SK-N-SH treated with all-trans-retinoic acid at 6 μM for 48 hours (cell line): ENCODE measurements at regions not wholly inside any gene's neighbourhood (a gene's known extent, or its start where the extent isn't known, plus 50 kb on each side); places are given as distances from the start of the nearest gene placed in this dataset.
A peak's percentile ranks its signal among the peaks of the same experiment; 100 is the strongest.

Source experiments
- ATAC-seq: fragments of 200-7000 bp; cut with Tn5 transposase; 3 replicates; pipeline ENCODE4 v1.9.1; 2020; ENCODE audit warnings: mild to moderate bottlenecking, moderate library complexity
- ARNTL ChIP-seq: fragments of 450-650 bp; formaldehyde crosslinking; IDR thresholded peaks from 2 replicates; pipeline ENCODE4 v1.5.0; 2020; ENCODE audit warnings: low read depth, mild to moderate bottlenecking, moderate library complexity, borderline replicate concordance
- ESRRG ChIP-seq: fragments of 250-450 bp; sonication (Bioruptor Pico); IDR thresholded peaks from 2 replicates; pipeline ENCODE4 v1.6.1; 2021; ENCODE audit warnings: mild to moderate bottlenecking
- GLIS3 ChIP-seq: fragments of 250-450 bp; sonication (Bioruptor Pico); IDR thresholded peaks from 2 replicates; pipeline ENCODE4 v1.5.0; 2020; ENCODE audit warnings: mild to moderate bottlenecking, moderate library complexity
- ISL1 ChIP-seq: fragments of 250-450 bp; sonication (Bioruptor Pico); IDR thresholded peaks from 2 replicates; pipeline ENCODE4 v2.1.2; 2022; ENCODE audit warnings: mild to moderate bottlenecking, moderate library complexity
- OSR1 ChIP-seq: fragments of 250-450 bp; sonication (Bioruptor Pico); IDR thresholded peaks from 2 replicates; pipeline ENCODE4 v1.8.0; 2022; ENCODE audit warnings: moderate library complexity, mild to moderate bottlenecking, inconsistent platforms
- POU6F1 ChIP-seq: fragments of 250-450 bp; sonication (Bioruptor Pico); IDR thresholded peaks from 2 replicates; pipeline ENCODE4 v1.8.0; 2021; ENCODE audit warnings: low read depth, mild to moderate bottlenecking, moderate library complexity, borderline replicate concordance
- PPARA ChIP-seq: fragments of 250-450 bp; sonication (Bioruptor Pico); IDR thresholded peaks from 2 replicates; pipeline ENCODE4 v1.5.0; 2020; ENCODE audit warnings: mild to moderate bottlenecking, borderline replicate concordance
- RARB ChIP-seq: fragments of 250-450 bp; sonication (Bioruptor Pico); IDR thresholded peaks from 2 replicates; pipeline ENCODE4 v1.8.0; 2021; ENCODE audit warnings: mild to moderate bottlenecking, moderate library complexity
- SNAI2 ChIP-seq: fragments of 250-450 bp; sonication (Bioruptor Pico); IDR thresholded peaks from 2 replicates; pipeline ENCODE4 v1.5.0; 2020; ENCODE audit warnings: mild to moderate bottlenecking, moderate library complexity
- TCF4 ChIP-seq: fragments of 250-450 bp; sonication (Bioruptor Pico); IDR thresholded peaks from 2 replicates; pipeline ENCODE4 v1.8.0; 2021; ENCODE audit warnings: mild to moderate bottlenecking, moderate library complexity, borderline replicate concordance
- TOX ChIP-seq: fragments of 250-450 bp; sonication (Bioruptor Pico); IDR thresholded peaks from 2 replicates; pipeline ENCODE4 v1.8.0; 2021; ENCODE audit warnings: mild to moderate bottlenecking, moderate library complexity, borderline replicate concordance
- ZC3H10 ChIP-seq: fragments of 250-450 bp; sonication (Bioruptor Pico); IDR thresholded peaks from 2 replicates; pipeline ENCODE4 v1.5.1; 2021; ENCODE audit warnings: mild to moderate bottlenecking, moderate library complexity
- ZFP3 ChIP-seq: fragments of 250-450 bp; sonication (Bioruptor Pico); IDR thresholded peaks from 2 replicates; pipeline ENCODE4 v1.5.0; 2020; ENCODE audit warnings: mild to moderate bottlenecking, moderate library complexity
- ZFP30 ChIP-seq: fragments of 450-650 bp; formaldehyde crosslinking; IDR thresholded peaks from 2 replicates; pipeline ENCODE4 v1.5.0; 2022; ENCODE audit warnings: mild to moderate bottlenecking, moderate library complexity
- ZNF70 ChIP-seq: fragments of 450-650 bp; formaldehyde crosslinking; IDR thresholded peaks from 2 replicates; pipeline ENCODE4 v1.5.0; 2020; ENCODE audit warnings: mild to moderate bottlenecking, moderate library complexity
- ZNF8 ChIP-seq: fragments of 450-650 bp; formaldehyde crosslinking; IDR thresholded peaks from 2 replicates; pipeline ENCODE4 v1.5.0; 2020; ENCODE audit warnings: mild to moderate bottlenecking, moderate library complexity
- TF ChIP-seq, protein P1 (sequence below): fragments of 250-450 bp; sonication (Bioruptor Pico); IDR thresholded peaks from 2 replicates; pipeline ENCODE4 v1.5.0; 2020; ENCODE audit warnings: mild to moderate bottlenecking, moderate library complexity
- TF ChIP-seq, protein P2 (sequence below): fragments of 250-450 bp; sonication (Bioruptor Pico); IDR thresholded peaks from 2 replicates; pipeline ENCODE4 v1.8.0; 2020; ENCODE audit warnings: mild to moderate bottlenecking, moderate library complexity, borderline replicate concordance

DNA sequence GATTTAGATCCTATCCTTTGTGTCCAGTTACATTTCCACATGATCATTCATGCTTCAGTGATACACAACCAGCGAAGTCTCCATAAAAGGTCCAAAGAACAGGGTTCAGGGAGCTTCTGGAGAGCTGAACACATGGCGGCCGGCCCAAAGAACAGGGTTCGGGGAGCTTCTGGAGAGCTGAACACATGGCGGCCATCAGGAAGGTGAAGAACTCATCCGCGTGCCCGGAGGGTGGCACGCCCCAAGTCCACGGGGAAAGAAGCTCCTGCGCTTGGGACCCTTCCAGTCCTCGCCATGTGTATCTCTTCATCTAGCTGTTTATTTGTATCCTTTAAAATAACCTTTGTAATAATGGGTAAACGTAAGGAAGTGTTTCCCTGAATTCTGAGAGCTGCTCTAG is 91.9 kb upstream of the FLRT2 start:
- ATAC-seq: no peak

GRCh38 chr14:85438481-85438942 is 91.4 kb upstream of the FLRT2 start:
- ATAC-seq: no peak

More for the DNA sequence above, 91.9 kb upstream of the FLRT2 start:
- TF ChIP-seq ZNF70 (CRISPR knock-in tag) (no peak), ESRRG (no peak), OSR1 (CRISPR knock-in tag) (no peak), POU6F1 (no peak), ZNF8 (CRISPR knock-in tag) (no peak), TCF4 (CRISPR knock-in tag) (no peak), RARB (no peak), ISL1 (no peak)
- TF ChIP-seq, protein P1, sequence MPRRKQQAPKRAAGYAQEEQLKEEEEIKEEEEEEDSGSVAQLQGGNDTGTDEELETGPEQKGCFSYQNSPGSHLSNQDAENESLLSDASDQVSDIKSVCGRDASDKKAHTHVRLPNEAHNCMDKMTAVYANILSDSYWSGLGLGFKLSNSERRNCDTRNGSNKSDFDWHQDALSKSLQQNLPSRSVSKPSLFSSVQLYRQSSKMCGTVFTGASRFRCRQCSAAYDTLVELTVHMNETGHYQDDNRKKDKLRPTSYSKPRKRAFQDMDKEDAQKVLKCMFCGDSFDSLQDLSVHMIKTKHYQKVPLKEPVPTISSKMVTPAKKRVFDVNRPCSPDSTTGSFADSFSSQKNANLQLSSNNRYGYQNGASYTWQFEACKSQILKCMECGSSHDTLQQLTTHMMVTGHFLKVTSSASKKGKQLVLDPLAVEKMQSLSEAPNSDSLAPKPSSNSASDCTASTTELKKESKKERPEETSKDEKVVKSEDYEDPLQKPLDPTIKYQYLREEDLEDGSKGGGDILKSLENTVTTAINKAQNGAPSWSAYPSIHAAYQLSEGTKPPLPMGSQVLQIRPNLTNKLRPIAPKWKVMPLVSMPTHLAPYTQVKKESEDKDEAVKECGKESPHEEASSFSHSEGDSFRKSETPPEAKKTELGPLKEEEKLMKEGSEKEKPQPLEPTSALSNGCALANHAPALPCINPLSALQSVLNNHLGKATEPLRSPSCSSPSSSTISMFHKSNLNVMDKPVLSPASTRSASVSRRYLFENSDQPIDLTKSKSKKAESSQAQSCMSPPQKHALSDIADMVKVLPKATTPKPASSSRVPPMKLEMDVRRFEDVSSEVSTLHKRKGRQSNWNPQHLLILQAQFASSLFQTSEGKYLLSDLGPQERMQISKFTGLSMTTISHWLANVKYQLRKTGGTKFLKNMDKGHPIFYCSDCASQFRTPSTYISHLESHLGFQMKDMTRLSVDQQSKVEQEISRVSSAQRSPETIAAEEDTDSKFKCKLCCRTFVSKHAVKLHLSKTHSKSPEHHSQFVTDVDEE (CRISPR knock-in tag): no peak

GRCh38 chr14:85439696-85440328 is 90.1 kb upstream of the FLRT2 start:
- peak; percentile 38; the same call in 2 of the 3 replicates for ATAC-seq
- TF ChIP-seq ZNF8 (CRISPR knock-in tag) (no peak), ESRRG (no peak), PPARA (CRISPR knock-in tag) (no peak), SNAI2 (no peak), ZFP3 (CRISPR knock-in tag) (no peak), ZFP30 (no peak)
- TF ChIP-seq, protein P2, sequence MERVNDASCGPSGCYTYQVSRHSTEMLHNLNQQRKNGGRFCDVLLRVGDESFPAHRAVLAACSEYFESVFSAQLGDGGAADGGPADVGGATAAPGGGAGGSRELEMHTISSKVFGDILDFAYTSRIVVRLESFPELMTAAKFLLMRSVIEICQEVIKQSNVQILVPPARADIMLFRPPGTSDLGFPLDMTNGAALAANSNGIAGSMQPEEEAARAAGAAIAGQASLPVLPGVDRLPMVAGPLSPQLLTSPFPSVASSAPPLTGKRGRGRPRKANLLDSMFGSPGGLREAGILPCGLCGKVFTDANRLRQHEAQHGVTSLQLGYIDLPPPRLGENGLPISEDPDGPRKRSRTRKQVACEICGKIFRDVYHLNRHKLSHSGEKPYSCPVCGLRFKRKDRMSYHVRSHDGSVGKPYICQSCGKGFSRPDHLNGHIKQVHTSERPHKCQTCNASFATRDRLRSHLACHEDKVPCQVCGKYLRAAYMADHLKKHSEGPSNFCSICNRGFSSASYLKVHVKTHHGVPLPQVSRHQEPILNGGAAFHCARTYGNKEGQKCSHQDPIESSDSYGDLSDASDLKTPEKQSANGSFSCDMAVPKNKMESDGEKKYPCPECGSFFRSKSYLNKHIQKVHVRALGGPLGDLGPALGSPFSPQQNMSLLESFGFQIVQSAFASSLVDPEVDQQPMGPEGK (CRISPR knock-in tag): no peak
- TF ChIP-seq, protein P1 (CRISPR knock-in tag): no peak

More at GRCh38 chr14:85438481-85438942, 91.4 kb upstream of the FLRT2 start:
- TF ChIP-seq PPARA (CRISPR knock-in tag): no peak
- TF ChIP-seq, protein P2 (CRISPR knock-in tag): no peak
- TF ChIP-seq ZFP3 (CRISPR knock-in tag): no peak
- TF ChIP-seq TOX: no peak
- no peak for TF ChIP-seq ZNF8 (CRISPR knock-in tag)
- TF ChIP-seq SNAI2: no peak
- TF ChIP-seq GLIS3 (CRISPR knock-in tag): no peak
- no peak for TF ChIP-seq ISL1
- TF ChIP-seq ZC3H10 (CRISPR knock-in tag): no peak
- no peak for TF ChIP-seq RARB
- no peak for TF ChIP-seq OSR1 (CRISPR knock-in tag)
- no peak for TF ChIP-seq ARNTL (CRISPR knock-in tag)
